Suprapubic skin (tissue), 4 donors: ENCODE measurements at regions not wholly inside any gene's neighbourhood (a gene's known extent, or its start where the extent isn't known, plus 50 kb on each side); places are given as distances from the start of the nearest gene placed in this dataset.

Experiments used
- CTCF ChIP-seq, 2 donors: fragments of 200-600 bp in 1 of 2; fragments of 450-650 bp in 1 of 2; sonication (generic) in 1 of 2; IDR thresholded peaks; one replicate each; pipeline ENCODE4 v1.5.1; 2016 to 2019; ENCODE audit warnings: antibody characterized with exemption in 2 of 2, mild to moderate bottlenecking in 1 of 2, moderate library complexity in 1 of 2
- EP300 ChIP-seq: sonication (generic); formaldehyde crosslinking; IDR thresholded peaks from one replicate; pipeline ENCODE4 v1.6.1; 2017; ENCODE audit warnings: antibody characterized with exemption
- POLR2A ChIP-seq, 2 donors: fragments of 450-650 bp; IDR thresholded peaks; one replicate each; pipeline ENCODE4 v1.6.1; 2017; ENCODE audit warnings: antibody characterized with exemption in 2 of 2, mild to moderate bottlenecking in 2 of 2, moderate library complexity in 2 of 2
- POLR2AphosphoS5 ChIP-seq, 3 donors: sonication (generic); formaldehyde crosslinking; IDR thresholded peaks; one replicate each; pipeline ENCODE4 v1.6.1; 2017; ENCODE audit warnings: antibody characterized with exemption in 3 of 3

DNA sequence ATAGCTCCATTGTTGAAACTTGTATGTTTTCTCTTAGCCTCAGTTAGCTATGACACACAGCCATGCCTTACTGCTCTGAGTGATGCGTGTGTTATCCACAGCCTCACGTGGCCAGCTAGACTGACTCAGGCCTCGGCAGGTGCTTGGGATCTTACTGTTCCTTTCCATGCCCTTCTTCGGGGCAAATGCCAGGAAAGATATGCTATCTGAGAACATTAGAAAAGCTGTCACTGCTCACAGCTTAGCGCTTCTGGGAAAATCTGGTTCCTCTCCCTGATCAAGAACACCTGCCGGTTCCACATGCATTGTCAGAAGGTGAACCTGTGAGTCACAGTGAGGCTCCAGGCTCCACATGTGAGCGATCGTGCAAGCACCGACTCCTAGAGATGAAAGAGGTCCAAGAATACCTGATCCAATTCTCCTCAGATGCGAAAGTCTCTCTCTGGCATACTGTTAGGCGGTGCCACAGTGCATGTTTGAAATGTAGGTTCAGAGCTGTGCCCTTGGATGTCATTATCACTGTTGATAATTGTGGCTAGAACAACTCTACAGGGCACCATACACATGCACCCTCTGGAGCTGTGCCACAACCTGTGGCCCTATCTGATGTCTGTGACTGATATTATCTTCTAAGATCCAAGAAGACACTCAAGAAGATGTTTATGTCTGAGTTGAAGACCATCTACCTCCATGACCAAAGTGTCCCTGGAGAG is 247.8 kb upstream of the IGFBP3 start:
- no peak for TF ChIP-seq POLR2A (IDR thresholded peaks at IDR 0.05)
- TF ChIP-seq POLR2AphosphoS5 (IDR thresholded peaks at IDR 0.05): no peak
- no peak for TF ChIP-seq CTCF (IDR thresholded peaks at IDR 0.05)
- no peak for TF ChIP-seq EP300
